ENCODE measurements at regions not wholly inside any gene's neighbourhood (a gene's known extent, or its start where the extent isn't known, plus 50 kb on each side); places are given as distances from the start of the nearest gene placed in this dataset.

DNA sequence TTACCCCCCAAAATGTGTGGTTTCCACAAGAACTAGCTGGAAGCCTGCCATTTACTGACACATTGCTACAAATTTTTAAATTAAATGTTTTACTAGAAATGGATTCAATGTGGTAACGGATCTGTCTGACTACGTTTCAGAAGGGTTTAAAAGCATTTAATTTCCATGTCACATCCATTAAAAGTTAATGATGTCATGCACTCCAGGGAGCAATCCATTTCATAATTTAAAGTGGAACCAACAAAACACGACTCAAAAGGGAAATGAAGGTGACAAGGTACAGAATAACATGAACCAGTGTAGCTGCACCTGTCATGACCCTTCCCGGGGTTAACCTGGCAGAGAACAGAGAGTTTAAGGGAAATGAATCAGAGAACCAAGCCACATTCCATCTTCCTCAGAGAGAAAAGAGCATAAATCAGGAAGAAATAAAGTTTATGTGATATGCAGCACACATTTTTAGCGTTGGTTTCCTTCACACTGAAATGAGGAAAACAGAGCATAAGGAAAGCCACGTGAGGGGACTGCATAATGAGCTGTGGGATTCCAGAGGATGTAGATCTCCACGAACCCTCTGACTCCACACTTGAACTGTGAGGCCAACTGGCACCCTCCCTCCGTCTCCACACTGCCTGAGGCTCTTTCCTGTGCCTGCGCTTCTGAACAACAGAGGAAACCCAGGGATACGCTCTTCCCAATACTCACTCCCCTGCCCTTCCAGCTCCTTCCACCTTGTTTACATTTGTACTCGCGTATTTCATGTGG lies 170.3 kb upstream of the AHI1 start:
- intact Hi-C loops (cut with DNase I), result no loop called here
- no peak for DNase-seq
- Histone ChIP-seq H3K9me3 (no peaks in the 10 kb centered on the region), H3K4me1 (peaks cover 0 to 9% (median 4%) of the 10 kb centered on the region in 4 donors), H3K27ac (no peak overlapping the region), H3K27me3 (no peaks in the 10 kb centered on the region), H3K4me3 (peak overlapping the region in 1 of 4 donors; percentile 9), H3K36me3 (no peaks in the 10 kb centered on the region)
- TF ChIP-seq EP300 (IDR thresholded peaks at IDR 0.05), result no peak
- TF ChIP-seq POLR2AphosphoS5 (IDR thresholded peaks at IDR 0.05), result no peak
- TF ChIP-seq POLR2A (IDR thresholded peaks at IDR 0.05), result no peak
- TF ChIP-seq, protein P1, sequence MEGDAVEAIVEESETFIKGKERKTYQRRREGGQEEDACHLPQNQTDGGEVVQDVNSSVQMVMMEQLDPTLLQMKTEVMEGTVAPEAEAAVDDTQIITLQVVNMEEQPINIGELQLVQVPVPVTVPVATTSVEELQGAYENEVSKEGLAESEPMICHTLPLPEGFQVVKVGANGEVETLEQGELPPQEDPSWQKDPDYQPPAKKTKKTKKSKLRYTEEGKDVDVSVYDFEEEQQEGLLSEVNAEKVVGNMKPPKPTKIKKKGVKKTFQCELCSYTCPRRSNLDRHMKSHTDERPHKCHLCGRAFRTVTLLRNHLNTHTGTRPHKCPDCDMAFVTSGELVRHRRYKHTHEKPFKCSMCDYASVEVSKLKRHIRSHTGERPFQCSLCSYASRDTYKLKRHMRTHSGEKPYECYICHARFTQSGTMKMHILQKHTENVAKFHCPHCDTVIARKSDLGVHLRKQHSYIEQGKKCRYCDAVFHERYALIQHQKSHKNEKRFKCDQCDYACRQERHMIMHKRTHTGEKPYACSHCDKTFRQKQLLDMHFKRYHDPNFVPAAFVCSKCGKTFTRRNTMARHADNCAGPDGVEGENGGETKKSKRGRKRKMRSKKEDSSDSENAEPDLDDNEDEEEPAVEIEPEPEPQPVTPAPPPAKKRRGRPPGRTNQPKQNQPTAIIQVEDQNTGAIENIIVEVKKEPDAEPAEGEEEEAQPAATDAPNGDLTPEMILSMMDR (IDR thresholded peaks at IDR 0.05), result no peak
- 44 to 46% methylated on average over 12 of the region's 12 CpGs for WGBS, 2 donors

DNA sequence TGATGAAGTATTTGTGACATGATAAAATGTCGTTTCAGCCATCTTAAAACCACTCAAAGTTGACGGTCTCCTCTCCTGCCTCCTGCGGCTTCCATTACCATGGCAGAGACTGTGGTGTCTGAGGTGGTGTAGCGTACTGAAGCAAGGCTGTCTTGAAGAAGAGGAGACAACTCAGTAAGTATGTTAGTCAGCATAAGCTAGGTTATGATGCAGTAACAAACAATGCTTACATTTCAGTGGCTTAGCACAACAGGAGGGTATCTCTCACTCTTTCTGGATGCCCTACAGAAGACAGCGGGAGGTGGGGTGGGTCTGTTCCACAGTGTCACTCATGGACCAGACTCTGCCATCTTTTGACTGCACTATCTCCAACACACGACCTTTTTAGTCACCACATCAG lies 174.7 kb upstream of the AHI1 start:
- TF ChIP-seq, protein P1 (IDR thresholded peaks at IDR 0.05), result no peak
- no peak for TF ChIP-seq POLR2AphosphoS5 (IDR thresholded peaks at IDR 0.05)
- no peak for TF ChIP-seq POLR2A (IDR thresholded peaks at IDR 0.05)
- 86 to 93% methylated on average over 6 of the region's 6 CpGs for WGBS, 2 donors

DNA sequence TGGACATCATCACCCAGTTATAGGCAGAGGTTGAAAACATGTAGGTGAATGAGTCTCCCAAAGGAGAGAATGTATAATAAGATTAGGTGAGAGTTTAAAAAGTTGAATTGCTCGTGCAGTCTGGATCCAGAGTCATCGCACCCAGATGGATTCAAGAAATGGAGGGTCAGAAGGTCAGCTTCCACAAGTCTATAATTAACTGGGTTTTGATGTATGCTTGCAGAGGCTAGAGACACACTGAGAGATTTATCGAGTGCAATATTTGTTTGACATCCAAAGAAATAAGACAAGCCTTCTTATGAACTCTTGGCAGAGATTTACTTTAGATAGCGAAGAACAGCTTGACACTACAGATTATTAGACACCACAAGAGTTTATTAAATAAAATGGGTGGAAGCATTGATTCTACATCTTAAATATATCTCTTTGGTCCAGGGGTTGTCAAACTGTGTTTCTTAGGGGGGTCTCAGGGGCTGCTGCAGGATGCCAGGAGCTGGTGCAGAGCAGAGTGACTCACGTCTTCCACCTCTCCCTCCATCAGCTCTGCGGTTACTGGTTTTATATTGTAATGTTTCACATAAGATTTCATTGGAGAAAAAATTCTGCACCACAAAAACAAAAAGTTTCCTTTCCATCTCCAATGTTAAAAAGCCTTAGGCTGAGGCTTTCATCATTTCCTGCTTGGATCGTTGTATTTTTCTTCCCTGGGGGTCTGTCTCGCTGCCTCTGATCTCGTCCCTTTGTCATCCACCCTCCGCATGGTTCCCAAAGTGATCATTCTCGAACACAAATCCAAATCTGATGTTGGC lies 176.2 kb upstream of the AHI1 start:
- TF ChIP-seq POLR2AphosphoS5 (IDR thresholded peaks at IDR 0.05) (no peak), EP300 (IDR thresholded peaks at IDR 0.05) (no peak), POLR2A (IDR thresholded peaks at IDR 0.05) (no peak)
- TF ChIP-seq, protein P1 (IDR thresholded peaks at IDR 0.05), result no peak
- Histone ChIP-seq H3K36me3 (no peaks in the 10 kb centered on the region), H3K4me3 (no peak overlapping the region), H3K27me3 (no peaks in the 10 kb centered on the region), H3K27ac (no peak overlapping the region), H3K4me1 (no peaks in the 10 kb centered on the region), H3K9me3 (no peaks in the 10 kb centered on the region)
- intact Hi-C loops (cut with DNase I), result no loop called here
- DNase-seq, result no peak
- 75 to 79% methylated on average over 11 of the region's 11 CpGs for WGBS, 2 donors

More for the DNA sequence above, 174.7 kb upstream of the AHI1 start:
- H3K9me3 ChIP-seq, result no peaks in the 10 kb centered on the region
- H3K27ac ChIP-seq, result no peak overlapping the region
- H3K4me3 ChIP-seq, result no peak overlapping the region
- H3K4me1 ChIP-seq, result peaks cover 0 to 9% (median 4%) of the 10 kb centered on the region in 4 donors
- DNase-seq, result no peak
- H3K36me3 ChIP-seq, result no peaks in the 10 kb centered on the region
- intact Hi-C loops (cut with DNase I), result no loop called here
- H3K27me3 ChIP-seq, result no peaks in the 10 kb centered on the region

DNA sequence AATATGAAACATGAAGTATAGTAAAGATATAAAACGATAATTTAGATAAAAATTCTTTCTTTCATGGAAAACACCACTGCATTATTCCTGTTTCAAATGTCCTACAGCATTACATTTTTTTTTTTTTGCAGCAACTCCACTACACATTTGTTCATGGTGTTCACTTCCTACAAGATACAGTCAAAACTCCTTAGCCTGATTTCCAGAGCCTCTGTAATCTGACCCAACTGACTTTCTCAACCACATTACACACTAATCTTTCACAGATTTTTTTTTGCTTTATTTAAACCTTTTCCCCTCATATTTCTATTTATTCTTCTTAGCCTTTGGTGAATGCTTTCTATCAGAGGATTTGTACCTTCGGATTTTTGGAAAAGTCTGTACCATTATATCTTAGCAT lies 176.5 kb upstream of the PDE7B start:
- no peaks in the 10 kb centered on the region for H3K36me3 ChIP-seq
- TF ChIP-seq, protein P1 (IDR thresholded peaks at IDR 0.05), result no peak
- TF ChIP-seq EP300 (IDR thresholded peaks at IDR 0.05), result no peak
- no peaks in the 10 kb centered on the region for H3K9me3 ChIP-seq
- H3K4me1 ChIP-seq, result no peaks in the 10 kb centered on the region
- no peaks in the 10 kb centered on the region for H3K27me3 ChIP-seq
- intact Hi-C loops (cut with DNase I), result no loop called here
- H3K4me3 ChIP-seq, result no peak overlapping the region
- WGBS, 2 donors, result 63 to 82% methylated on average over 2 of the region's 2 CpGs
- H3K27ac ChIP-seq, result no peak overlapping the region
- no peak for DNase-seq

Measured in sigmoid colon (tissue), 6 donors.